ENCODE measurements at regions not wholly inside any gene's neighbourhood (a gene's known extent, or its start where the extent isn't known, plus 50 kb on each side); places are given as distances from the start of the nearest gene placed in this dataset.

- TF ChIP-seq CTCF (IDR thresholded peaks at IDR 0.05) (no peak), POLR2A (IDR thresholded peaks at IDR 0.05) (no peak)
Measured at GRCh38 chr15:46386356-46386755, 751.5 kb downstream of the SQOR start.

Data from thyroid gland (tissue), 4 donors.